ENCODE measurements at regions not wholly inside any gene's neighbourhood (a gene's known extent, or its start where the extent isn't known, plus 50 kb on each side); places are given as distances from the start of the nearest gene placed in this dataset.

- peak; percentile 5 for DNase-seq (ENCODE audit: low read depth)
These were observed 1565.1 kb downstream of the ARAP2 start for GRCh38 chr4:34679228-34679627.

GRCh38 chr4:34709564-34709963 lies 1534.8 kb downstream of the ARAP2 start:
- no peak for DNase-seq (ENCODE audit: low read depth)

GRCh38 chr4:34718576-34719245 lies 1525.6 kb downstream of the ARAP2 start:
- no peak for DNase-seq (ENCODE audit: low read depth)

- DNase-seq (ENCODE audit: low read depth): peak; percentile 65
These were observed 1523.7 kb downstream of the ARAP2 start for GRCh38 chr4:34720571-34720970.

GRCh38 chr4:34721835-34722234 lies 1522.5 kb downstream of the ARAP2 start:
- peak; percentile 9 for DNase-seq (ENCODE audit: low read depth)

- no peak for DNase-seq (ENCODE audit: low read depth)
These were observed 1520.7 kb downstream of the ARAP2 start for GRCh38 chr4:34723605-34724004.

GRCh38 chr4:34724491-34724890 lies 1519.8 kb downstream of the ARAP2 start:
- DNase-seq (ENCODE audit: low read depth): no peak

GRCh38 chr4:34731070-34731469 lies 1513.2 kb downstream of the ARAP2 start:
- peak; percentile 66 for DNase-seq (ENCODE audit: low read depth)

GRCh38 chr4:34732176-34732950 lies 1512.0 kb downstream of the ARAP2 start:
- DNase-seq (ENCODE audit: low read depth): no peak

GRCh38 chr4:34733185-34733941 lies 1511.0 kb downstream of the ARAP2 start:
- peak; percentile 29 for DNase-seq (ENCODE audit: low read depth)

- no peak for DNase-seq (ENCODE audit: low read depth)
These were observed 1477.4 kb downstream of the ARAP2 start for GRCh38 chr4:34766935-34767334.

GRCh38 chr4:34767407-34767806 lies 1476.9 kb downstream of the ARAP2 start:
- DNase-seq (ENCODE audit: low read depth): no peak

GRCh38 chr4:34771632-34772031 lies 1472.7 kb downstream of the ARAP2 start:
- DNase-seq (ENCODE audit: low read depth): no peak

- DNase-seq (ENCODE audit: low read depth): no peak
These were observed 1454.2 kb downstream of the ARAP2 start for GRCh38 chr4:34790131-34790530.

GRCh38 chr4:34791209-34791608 lies 1453.1 kb downstream of the ARAP2 start:
- no peak for DNase-seq (ENCODE audit: low read depth)

- no peak for DNase-seq (ENCODE audit: low read depth)
These were observed 1443.4 kb downstream of the ARAP2 start for GRCh38 chr4:34800953-34801352.

- DNase-seq (ENCODE audit: low read depth): no peak
These were observed 1430.0 kb downstream of the ARAP2 start for GRCh38 chr4:34814266-34814665.

GRCh38 chr4:34824515-34824914 lies 1419.8 kb downstream of the ARAP2 start:
- DNase-seq (ENCODE audit: low read depth): no peak

GRCh38 chr4:34826660-34827059 lies 1417.7 kb downstream of the ARAP2 start:
- no peak for DNase-seq (ENCODE audit: low read depth)

- no peak for DNase-seq (ENCODE audit: low read depth)
These were observed 1398.4 kb downstream of the ARAP2 start for GRCh38 chr4:34845926-34846325.

- DNase-seq (ENCODE audit: low read depth): no peak
These were observed 1393.9 kb downstream of the ARAP2 start for GRCh38 chr4:34850421-34850820.

GRCh38 chr4:34850968-34851367 lies 1393.3 kb downstream of the ARAP2 start:
- peak; percentile 11 for DNase-seq (ENCODE audit: low read depth)

GRCh38 chr4:34851411-34851810 lies 1392.9 kb downstream of the ARAP2 start:
- DNase-seq (ENCODE audit: low read depth): peak; percentile 31
